ENCODE measurements at regions not wholly inside any gene's neighbourhood (a gene's known extent, or its start where the extent isn't known, plus 50 kb on each side); places are given as distances from the start of the nearest gene placed in this dataset.

DNA sequence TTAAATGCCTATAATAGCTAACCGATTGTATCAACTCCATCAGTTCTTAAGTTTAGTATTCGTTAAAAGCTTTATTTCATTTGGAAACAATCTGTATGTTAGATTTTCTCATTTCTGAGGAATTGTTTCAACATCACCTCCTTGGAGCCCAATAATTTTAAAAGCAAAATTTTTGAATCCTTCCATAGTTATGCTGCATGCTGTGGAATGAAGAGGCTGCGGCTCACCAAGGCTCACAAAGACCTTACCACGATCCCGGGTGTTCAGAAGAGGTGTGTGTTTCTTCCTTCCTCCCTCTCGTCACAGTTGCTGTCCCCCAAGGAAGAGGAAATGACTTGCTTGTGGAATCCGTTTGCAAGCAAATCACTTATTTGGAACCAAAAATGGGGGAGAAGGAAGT is 143.8 kb downstream of the FGF1 start:
- no peak for DNase-seq (ENCODE audit: low spot score)
- TF ChIP-seq, protein P1, sequence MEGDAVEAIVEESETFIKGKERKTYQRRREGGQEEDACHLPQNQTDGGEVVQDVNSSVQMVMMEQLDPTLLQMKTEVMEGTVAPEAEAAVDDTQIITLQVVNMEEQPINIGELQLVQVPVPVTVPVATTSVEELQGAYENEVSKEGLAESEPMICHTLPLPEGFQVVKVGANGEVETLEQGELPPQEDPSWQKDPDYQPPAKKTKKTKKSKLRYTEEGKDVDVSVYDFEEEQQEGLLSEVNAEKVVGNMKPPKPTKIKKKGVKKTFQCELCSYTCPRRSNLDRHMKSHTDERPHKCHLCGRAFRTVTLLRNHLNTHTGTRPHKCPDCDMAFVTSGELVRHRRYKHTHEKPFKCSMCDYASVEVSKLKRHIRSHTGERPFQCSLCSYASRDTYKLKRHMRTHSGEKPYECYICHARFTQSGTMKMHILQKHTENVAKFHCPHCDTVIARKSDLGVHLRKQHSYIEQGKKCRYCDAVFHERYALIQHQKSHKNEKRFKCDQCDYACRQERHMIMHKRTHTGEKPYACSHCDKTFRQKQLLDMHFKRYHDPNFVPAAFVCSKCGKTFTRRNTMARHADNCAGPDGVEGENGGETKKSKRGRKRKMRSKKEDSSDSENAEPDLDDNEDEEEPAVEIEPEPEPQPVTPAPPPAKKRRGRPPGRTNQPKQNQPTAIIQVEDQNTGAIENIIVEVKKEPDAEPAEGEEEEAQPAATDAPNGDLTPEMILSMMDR (IDR thresholded peaks at IDR 0.05; ENCODE audit: extremely low read depth, insufficient read depth, missing control alignments): no peak
- in situ Hi-C loops (cut with MboI; ENCODE audit: low pct_unique_long_range_greater_than_20kb, low sequenced_read_pairs, unreplicated experiment): no loop called here

GRCh38 chr5:142540922-142541422 is 144.9 kb downstream of the FGF1 start:
- in situ Hi-C loops (cut with MboI; ENCODE audit: low pct_unique_long_range_greater_than_20kb, low sequenced_read_pairs, unreplicated experiment): no loop called here
- TF ChIP-seq, protein P1 (IDR thresholded peaks at IDR 0.05; ENCODE audit: extremely low read depth, insufficient read depth, missing control alignments): no peak
- DNase-seq (ENCODE audit: low spot score): no peak

DNA sequence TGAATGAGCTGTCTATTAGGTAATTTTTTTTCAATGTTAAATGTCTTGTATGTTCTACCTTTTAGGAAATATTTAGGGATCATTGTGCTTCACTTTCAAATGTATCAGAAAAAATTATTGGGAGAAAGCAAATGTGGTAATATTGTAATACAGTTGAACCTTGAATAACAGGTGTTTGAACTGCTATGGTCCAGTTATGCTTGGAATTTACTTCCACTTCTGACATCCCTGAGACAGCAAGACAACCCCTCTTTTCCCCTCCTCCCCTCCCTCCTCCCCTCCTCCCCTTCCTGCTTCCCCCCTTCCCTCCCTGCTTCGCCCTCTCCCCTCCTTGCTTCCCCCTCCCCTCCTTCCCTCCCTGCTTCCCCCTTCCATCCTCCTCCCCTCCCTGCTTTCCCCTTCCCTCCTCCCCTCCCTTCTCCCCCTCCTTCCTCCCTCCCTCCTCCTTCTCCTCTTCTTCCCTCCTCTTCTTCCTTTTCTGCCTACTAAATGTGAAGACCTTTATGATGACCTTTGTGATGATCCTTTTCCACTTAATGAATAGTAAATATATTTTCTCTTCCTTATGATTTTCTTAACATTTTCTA is 146.6 kb downstream of the FGF1 start:
- no peak for DNase-seq (ENCODE audit: low spot score)
- TF ChIP-seq, protein P1 (IDR thresholded peaks at IDR 0.05; ENCODE audit: extremely low read depth, insufficient read depth, missing control alignments): no peak
- in situ Hi-C loops (cut with MboI; ENCODE audit: low pct_unique_long_range_greater_than_20kb, low sequenced_read_pairs, unreplicated experiment): no loop called here

DNA sequence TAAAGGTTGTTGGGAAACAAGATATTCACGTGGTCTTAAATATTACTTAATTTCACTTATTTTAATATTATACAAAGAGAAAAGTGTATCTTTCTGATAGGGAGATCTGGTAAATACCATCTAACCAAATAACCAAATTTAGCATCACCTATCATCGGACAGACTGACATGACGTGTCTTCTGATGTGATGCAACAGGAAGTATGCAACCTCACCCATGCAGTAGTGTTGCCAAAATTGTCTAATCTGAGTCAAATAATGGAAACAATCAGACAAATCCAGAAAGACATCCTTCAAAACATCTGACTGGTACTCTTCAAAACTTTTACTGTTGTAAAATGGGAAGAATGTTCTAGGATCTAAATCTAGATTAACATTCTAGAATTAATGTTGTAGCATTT is 148.0 kb downstream of the FGF1 start:
- in situ Hi-C loops (cut with MboI; ENCODE audit: low pct_unique_long_range_greater_than_20kb, low sequenced_read_pairs, unreplicated experiment): no loop called here
- TF ChIP-seq, protein P1 (IDR thresholded peaks at IDR 0.05; ENCODE audit: extremely low read depth, insufficient read depth, missing control alignments): no peak
- no peak for DNase-seq (ENCODE audit: low spot score)

DNA sequence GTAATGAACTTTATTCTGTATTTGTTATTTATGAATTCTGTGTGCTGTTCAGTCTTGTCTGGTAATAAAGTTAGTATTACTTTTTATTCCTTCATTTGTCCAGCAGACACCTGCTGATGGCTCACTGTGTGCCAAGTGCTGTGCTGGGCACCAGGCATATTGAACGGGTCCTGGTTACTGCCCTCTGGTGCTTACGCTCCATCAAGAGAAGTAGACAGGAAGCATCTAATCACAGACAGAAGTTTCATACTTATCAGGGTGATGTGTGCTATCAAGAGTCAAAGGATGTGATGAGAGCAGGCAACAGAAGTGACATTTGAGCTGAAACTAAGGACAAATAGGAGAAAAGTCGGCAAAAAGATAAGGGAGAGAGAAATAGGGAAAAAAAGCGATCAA is 153.1 kb downstream of the FGF1 start:
- no peak for DNase-seq (ENCODE audit: low spot score)
- TF ChIP-seq, protein P1 (IDR thresholded peaks at IDR 0.05; ENCODE audit: extremely low read depth, insufficient read depth, missing control alignments): no peak
- in situ Hi-C loops (cut with MboI; ENCODE audit: low pct_unique_long_range_greater_than_20kb, low sequenced_read_pairs, unreplicated experiment): no loop called here

GRCh38 chr5:142531977-142532780 is 153.7 kb downstream of the FGF1 start:
- in situ Hi-C loops (cut with MboI; ENCODE audit: low pct_unique_long_range_greater_than_20kb, low sequenced_read_pairs, unreplicated experiment): no loop called here
- TF ChIP-seq, protein P1 (IDR thresholded peaks at IDR 0.05; ENCODE audit: extremely low read depth, insufficient read depth, missing control alignments): no peak
- DNase-seq (ENCODE audit: low spot score): no peak

Data from GM13977 (cell line).